ENCODE measurements at regions not wholly inside any gene's neighbourhood (a gene's known extent, or its start where the extent isn't known, plus 50 kb on each side); places are given as distances from the start of the nearest gene placed in this dataset.

DNA sequence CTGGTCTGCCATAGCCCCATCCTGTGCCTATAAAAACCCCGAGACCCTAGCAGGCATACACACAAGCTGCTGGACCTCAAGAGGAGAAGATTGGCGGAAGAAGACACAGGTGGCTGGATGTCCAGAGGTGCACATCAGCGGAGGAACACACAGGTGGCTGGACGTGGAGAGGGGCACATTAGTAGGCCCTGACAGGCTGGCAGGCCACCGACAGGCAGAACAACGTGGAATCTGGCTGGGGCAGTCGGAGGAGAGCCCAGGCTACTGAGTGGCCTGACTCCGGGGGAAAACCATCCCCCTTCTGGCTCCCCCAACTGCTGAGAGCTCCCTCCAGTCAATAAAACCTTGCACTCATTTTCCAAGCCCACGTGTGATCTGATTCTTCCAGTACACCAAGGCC is 512.5 kb upstream of the AMOT start:
- WGBS, 2 donors, result 47 to 82% methylated on average over 3 of the region's 9 CpGs
- Histone ChIP-seq H3K4me3 (no peak overlapping the region), H3K36me3 (replicated peaks in 1 of 2; ENCODE audit: insufficient read depth in 1 of 2, low read depth in 2 of 2) (no peaks in the 10 kb centered on the region), H3K27me3 (no peaks in the 10 kb centered on the region), H3K4me1 (no peaks in the 10 kb centered on the region), H3K27ac (no peak overlapping the region), H3K9me3 (no peaks in the 10 kb centered on the region)
- TF ChIP-seq POLR2A (IDR thresholded peaks at IDR 0.05), result no peak
- TF ChIP-seq, protein P1, sequence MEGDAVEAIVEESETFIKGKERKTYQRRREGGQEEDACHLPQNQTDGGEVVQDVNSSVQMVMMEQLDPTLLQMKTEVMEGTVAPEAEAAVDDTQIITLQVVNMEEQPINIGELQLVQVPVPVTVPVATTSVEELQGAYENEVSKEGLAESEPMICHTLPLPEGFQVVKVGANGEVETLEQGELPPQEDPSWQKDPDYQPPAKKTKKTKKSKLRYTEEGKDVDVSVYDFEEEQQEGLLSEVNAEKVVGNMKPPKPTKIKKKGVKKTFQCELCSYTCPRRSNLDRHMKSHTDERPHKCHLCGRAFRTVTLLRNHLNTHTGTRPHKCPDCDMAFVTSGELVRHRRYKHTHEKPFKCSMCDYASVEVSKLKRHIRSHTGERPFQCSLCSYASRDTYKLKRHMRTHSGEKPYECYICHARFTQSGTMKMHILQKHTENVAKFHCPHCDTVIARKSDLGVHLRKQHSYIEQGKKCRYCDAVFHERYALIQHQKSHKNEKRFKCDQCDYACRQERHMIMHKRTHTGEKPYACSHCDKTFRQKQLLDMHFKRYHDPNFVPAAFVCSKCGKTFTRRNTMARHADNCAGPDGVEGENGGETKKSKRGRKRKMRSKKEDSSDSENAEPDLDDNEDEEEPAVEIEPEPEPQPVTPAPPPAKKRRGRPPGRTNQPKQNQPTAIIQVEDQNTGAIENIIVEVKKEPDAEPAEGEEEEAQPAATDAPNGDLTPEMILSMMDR (IDR thresholded peaks at IDR 0.05), result no peak
- intact Hi-C loops (cut with DNase I), result no loop called here
- no peak for DNase-seq
- no peak for ATAC-seq

DNA sequence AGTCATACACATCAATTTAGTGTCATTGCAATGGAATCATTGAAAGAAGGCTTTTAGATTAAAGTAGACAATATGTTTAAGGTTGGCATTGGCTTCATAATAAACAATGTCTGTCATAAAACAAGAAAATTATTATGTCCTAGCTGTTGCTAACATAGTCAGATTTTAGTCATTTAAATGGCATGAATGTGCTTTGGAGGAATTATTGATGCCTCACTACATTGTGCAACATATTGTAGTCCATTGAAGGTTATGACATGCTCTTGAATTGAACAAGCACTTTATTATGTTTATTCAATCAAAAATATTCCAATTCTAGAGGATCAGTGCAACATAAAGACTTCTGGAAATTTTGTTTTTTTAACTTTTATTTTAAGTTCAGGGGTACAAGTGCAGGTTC is 489.8 kb upstream of the AMOT start:
- intact Hi-C loops (cut with DNase I), result no loop called here
- H3K36me3 ChIP-seq (replicated peaks in 1 of 2; ENCODE audit: insufficient read depth in 1 of 2, low read depth in 2 of 2), result no peaks in the 10 kb centered on the region
- H3K9me3 ChIP-seq, result no peaks in the 10 kb centered on the region
- ATAC-seq, result no peak
- no peaks in the 10 kb centered on the region for H3K4me1 ChIP-seq
- no peak overlapping the region for H3K27ac ChIP-seq
- no peak for DNase-seq
- no peaks in the 10 kb centered on the region for H3K27me3 ChIP-seq
- no peak overlapping the region for H3K4me3 ChIP-seq
- no peak for TF ChIP-seq POLR2A (IDR thresholded peaks at IDR 0.05)
- TF ChIP-seq, protein P1 (IDR thresholded peaks at IDR 0.05), result no peak

DNA sequence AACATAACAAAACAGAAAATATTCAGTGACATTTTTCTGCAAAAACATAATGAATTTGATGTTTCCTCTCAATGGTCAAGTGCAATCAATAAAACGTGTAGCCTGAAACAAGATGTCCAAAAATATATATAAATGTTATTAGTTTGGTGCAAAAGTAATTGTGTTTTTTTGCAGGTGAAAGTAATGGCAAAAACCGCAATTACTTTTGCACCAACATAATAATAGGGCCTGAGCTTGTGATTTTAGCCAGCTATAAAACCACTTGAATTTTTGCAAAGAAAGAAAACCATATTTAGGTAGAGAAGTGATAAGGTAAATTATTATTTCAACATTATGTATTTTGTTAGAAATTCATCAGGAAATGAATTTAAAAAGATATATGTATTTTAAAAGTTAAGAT is 475.3 kb upstream of the AMOT start:
- Histone ChIP-seq H3K4me1 (no peaks in the 10 kb centered on the region), H3K9me3 (no peaks in the 10 kb centered on the region), H3K27ac (no peak overlapping the region), H3K27me3 (no peaks in the 10 kb centered on the region), H3K4me3 (no peak overlapping the region), H3K36me3 (replicated peaks in 1 of 2; ENCODE audit: insufficient read depth in 1 of 2, low read depth in 2 of 2) (no peaks in the 10 kb centered on the region)
- intact Hi-C loops (cut with DNase I), result no loop called here
- no peak for DNase-seq
- whole genome bisulfite sequencing, 2 donors, result 54 to 56% methylated on average over 2 of the region's 2 CpGs
- TF ChIP-seq, protein P1 (IDR thresholded peaks at IDR 0.05), result no peak
- TF ChIP-seq POLR2A (IDR thresholded peaks at IDR 0.05), result no peak
- no peak for ATAC-seq

DNA sequence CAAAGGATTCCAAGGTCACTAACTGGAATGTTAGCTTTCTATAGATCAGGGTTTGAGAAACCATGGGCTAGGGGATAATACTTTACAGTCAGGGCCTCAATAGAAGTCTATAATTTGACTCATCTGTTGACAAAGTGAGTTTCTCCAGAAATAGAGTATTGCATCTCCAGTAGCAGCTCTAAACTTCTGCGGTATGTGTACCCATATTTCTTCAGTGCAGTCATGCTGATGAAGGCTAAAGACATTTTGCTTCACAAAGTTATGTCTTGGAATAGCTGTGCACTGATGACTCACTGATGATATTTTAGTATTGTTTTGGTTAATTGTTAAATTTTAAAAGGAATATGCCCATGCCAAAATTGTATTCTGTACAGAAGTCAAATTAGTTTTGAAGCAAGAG is 464.9 kb upstream of the AMOT start:
- Histone ChIP-seq H3K4me1 (no peaks in the 10 kb centered on the region), H3K9me3 (no peaks in the 10 kb centered on the region), H3K4me3 (no peak overlapping the region), H3K27ac (no peak overlapping the region), H3K36me3 (replicated peaks in 1 of 2; ENCODE audit: insufficient read depth in 1 of 2, low read depth in 2 of 2) (no peaks in the 10 kb centered on the region), H3K27me3 (no peaks in the 10 kb centered on the region)
- 78 to 93% methylated on average over 1 of the region's 1 CpG for WGBS, 2 donors
- intact Hi-C loops (cut with DNase I), result no loop called here
- DNase-seq, result no peak
- ATAC-seq, result no peak
- TF ChIP-seq, protein P1 (IDR thresholded peaks at IDR 0.05), result no peak
- TF ChIP-seq POLR2A (IDR thresholded peaks at IDR 0.05), result no peak

DNA sequence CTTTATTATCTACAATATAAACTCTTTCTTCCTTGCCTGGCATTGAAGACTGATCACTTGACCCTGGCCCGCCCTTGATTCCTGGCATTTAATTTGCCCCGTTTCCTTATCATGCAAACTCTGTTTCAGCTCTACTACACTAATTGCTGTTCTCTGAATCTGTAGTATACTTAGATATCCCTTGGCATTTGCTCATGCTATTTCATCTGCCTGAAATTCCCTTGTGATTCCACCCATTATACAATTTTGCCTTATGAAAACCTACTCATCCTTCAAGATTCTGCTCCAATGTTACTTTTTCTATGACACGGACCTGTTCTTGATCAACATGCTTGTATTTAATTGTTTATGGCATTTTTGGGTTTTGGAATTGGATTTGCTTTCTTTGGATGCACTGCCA is 459.9 kb upstream of the AMOT start:
- Histone ChIP-seq H3K27me3 (no peaks in the 10 kb centered on the region), H3K9me3 (no peaks in the 10 kb centered on the region), H3K36me3 (replicated peaks in 1 of 2; ENCODE audit: insufficient read depth in 1 of 2, low read depth in 2 of 2) (no peaks in the 10 kb centered on the region), H3K27ac (no peak overlapping the region), H3K4me1 (no peaks in the 10 kb centered on the region), H3K4me3 (no peak overlapping the region)
- ATAC-seq (no peak), DNase-seq (no peak)
- 51 to 68% methylated on average over 3 of the region's 3 CpGs for WGBS, 2 donors
- TF ChIP-seq POLR2A (IDR thresholded peaks at IDR 0.05), result no peak
- TF ChIP-seq, protein P1 (IDR thresholded peaks at IDR 0.05), result no peak
- intact Hi-C loops (cut with DNase I), result no loop called here
